ENCODE measurements at regions not wholly inside any gene's neighbourhood (a gene's known extent, or its start where the extent isn't known, plus 50 kb on each side); places are given as distances from the start of the nearest gene placed in this dataset.

DNA sequence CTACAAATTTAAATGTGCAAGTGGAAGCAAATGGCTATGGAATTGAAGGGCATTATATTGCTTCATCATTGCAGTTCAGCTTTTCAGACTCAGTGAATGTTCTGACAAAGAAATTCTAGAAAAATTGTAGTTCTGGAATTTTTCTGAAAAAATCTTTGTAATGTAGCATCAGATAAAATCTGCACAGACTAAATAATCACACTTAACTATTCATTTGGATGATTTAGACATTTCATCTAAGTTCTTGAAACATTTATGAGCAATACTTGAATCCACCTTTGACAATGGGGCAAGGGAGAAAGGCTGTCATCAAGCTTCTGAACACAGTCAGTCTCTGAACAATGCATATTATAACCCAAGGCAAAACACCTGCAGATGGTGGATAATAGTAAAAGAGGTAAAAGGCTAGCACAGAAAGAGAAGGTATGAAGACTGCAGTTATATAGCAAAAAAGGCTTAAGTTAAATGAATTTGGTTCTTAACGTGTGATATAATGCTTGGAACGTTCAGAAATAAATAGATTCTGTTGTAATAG is 1352.0 kb upstream of the NUDT12 start:
- Histone ChIP-seq H2AFZ (no peak overlapping the region), H3K4me2 (no peak overlapping the region), H3K36me3 (replicated peaks; ENCODE audit: insufficient read depth, low read depth) (no peaks in the 10 kb centered on the region), H3K27me3 (no peaks in the 10 kb centered on the region), H3K9me3 (ENCODE audit: low read depth) (no peaks in the 10 kb centered on the region), H3K9me2 (replicated peaks; ENCODE audit: insufficient read depth) (no peaks in the 10 kb centered on the region), H3K79me2 (no peaks in the 10 kb centered on the region), H3K27ac (no peak overlapping the region), H4K20me1 (ENCODE audit: insufficient read depth, poor library complexity, severe bottlenecking) (no peaks in the 10 kb centered on the region), H3K4me3 (no peak overlapping the region), H3K4me1 (ENCODE audit: insufficient read depth) (no peaks in the 10 kb centered on the region)
- WGBS (ENCODE audit: low lambda C conversion rate, missing lambda C conversion rate): 94% methylated on average over 2 of the region's 2 CpGs
- no peak for DNase-seq (ENCODE audit: low spot score)
- TF ChIP-seq EZH2 (IDR thresholded peaks at IDR 0.05; ENCODE audit: borderline replicate concordance) (no peak), EZH2phosphoT487 (IDR thresholded peaks at IDR 0.05; ENCODE audit: low read depth, severe bottlenecking, unreplicated experiment) (no peak)
- TF ChIP-seq, protein P1, sequence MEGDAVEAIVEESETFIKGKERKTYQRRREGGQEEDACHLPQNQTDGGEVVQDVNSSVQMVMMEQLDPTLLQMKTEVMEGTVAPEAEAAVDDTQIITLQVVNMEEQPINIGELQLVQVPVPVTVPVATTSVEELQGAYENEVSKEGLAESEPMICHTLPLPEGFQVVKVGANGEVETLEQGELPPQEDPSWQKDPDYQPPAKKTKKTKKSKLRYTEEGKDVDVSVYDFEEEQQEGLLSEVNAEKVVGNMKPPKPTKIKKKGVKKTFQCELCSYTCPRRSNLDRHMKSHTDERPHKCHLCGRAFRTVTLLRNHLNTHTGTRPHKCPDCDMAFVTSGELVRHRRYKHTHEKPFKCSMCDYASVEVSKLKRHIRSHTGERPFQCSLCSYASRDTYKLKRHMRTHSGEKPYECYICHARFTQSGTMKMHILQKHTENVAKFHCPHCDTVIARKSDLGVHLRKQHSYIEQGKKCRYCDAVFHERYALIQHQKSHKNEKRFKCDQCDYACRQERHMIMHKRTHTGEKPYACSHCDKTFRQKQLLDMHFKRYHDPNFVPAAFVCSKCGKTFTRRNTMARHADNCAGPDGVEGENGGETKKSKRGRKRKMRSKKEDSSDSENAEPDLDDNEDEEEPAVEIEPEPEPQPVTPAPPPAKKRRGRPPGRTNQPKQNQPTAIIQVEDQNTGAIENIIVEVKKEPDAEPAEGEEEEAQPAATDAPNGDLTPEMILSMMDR (IDR thresholded peaks at IDR 0.05; ENCODE audit: poor library complexity): no peak

DNA sequence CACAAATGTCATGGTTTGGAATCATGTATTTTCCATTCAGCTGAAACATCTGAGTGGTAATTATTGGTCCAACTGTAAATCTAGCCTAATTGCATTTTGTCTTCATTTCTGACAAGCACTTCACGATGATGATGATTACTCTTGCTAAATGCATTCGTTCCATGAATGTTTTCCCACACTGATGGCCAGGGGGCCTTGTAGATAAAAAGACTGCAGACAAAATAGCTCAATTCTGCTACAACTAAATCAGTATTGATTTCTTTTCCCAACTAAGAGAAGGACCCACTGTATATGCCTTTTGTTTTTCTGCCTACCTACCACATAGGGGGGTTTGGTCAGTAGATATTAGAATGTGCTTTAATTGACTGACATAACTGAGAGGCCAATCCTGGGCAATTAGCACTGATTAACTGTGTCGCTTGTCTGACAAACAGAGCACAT is 1351.3 kb upstream of the NUDT12 start:
- H2AFZ ChIP-seq: no peak overlapping the region
- H3K4me2 ChIP-seq: no peak overlapping the region
- H3K36me3 ChIP-seq (replicated peaks; ENCODE audit: insufficient read depth, low read depth): no peaks in the 10 kb centered on the region
- no peak overlapping the region for H3K4me3 ChIP-seq
- no peak overlapping the region for H3K27ac ChIP-seq
- no peaks in the 10 kb centered on the region for H3K27me3 ChIP-seq
- no peaks in the 10 kb centered on the region for H3K79me2 ChIP-seq
- H3K9me3 ChIP-seq (ENCODE audit: low read depth): no peaks in the 10 kb centered on the region
- WGBS (ENCODE audit: low lambda C conversion rate, missing lambda C conversion rate): 69% methylated on average over 3 of the region's 3 CpGs
- H4K20me1 ChIP-seq (ENCODE audit: insufficient read depth, poor library complexity, severe bottlenecking): no peaks in the 10 kb centered on the region
- TF ChIP-seq EZH2phosphoT487 (IDR thresholded peaks at IDR 0.05; ENCODE audit: low read depth, severe bottlenecking, unreplicated experiment) (no peak), EZH2 (IDR thresholded peaks at IDR 0.05; ENCODE audit: borderline replicate concordance) (no peak)
- TF ChIP-seq, protein P1 (IDR thresholded peaks at IDR 0.05; ENCODE audit: poor library complexity): no peak
- no peak for DNase-seq (ENCODE audit: low spot score)
- H3K4me1 ChIP-seq (ENCODE audit: insufficient read depth): no peaks in the 10 kb centered on the region
- no peaks in the 10 kb centered on the region for H3K9me2 ChIP-seq (replicated peaks; ENCODE audit: insufficient read depth)

DNA sequence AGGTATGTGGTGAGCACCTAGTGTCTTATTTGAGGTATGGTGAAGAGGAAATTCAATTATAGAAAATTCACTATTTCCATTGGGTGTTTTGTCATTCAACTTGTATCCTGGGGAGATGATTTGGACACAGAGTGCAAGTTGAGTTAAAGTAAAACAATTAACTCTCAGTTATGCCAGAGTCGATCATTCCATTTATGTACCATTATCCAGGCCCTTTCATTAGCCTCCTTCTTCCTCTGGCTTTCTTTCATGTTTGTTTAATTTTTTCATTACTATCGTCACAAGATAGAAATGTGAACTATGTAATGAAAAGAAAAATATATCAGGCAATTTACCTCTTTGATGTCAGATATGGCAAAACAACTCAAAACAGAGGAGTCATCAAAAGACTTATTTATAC is 1347.2 kb upstream of the NUDT12 start:
- no peak for DNase-seq (ENCODE audit: low spot score)
- Histone ChIP-seq H3K4me3 (no peak overlapping the region), H3K27ac (no peak overlapping the region), H3K27me3 (no peaks in the 10 kb centered on the region), H3K4me2 (no peak overlapping the region), H3K9me3 (ENCODE audit: low read depth) (no peaks in the 10 kb centered on the region), H4K20me1 (ENCODE audit: insufficient read depth, poor library complexity, severe bottlenecking) (no peaks in the 10 kb centered on the region), H2AFZ (no peak overlapping the region), H3K9me2 (replicated peaks; ENCODE audit: insufficient read depth) (no peaks in the 10 kb centered on the region), H3K36me3 (replicated peaks; ENCODE audit: insufficient read depth, low read depth) (no peaks in the 10 kb centered on the region), H3K4me1 (ENCODE audit: insufficient read depth) (no peaks in the 10 kb centered on the region), H3K79me2 (no peaks in the 10 kb centered on the region)
- no peak for TF ChIP-seq EZH2 (IDR thresholded peaks at IDR 0.05; ENCODE audit: borderline replicate concordance)
- 73% methylated on average over 2 of the region's 2 CpGs for WGBS (ENCODE audit: low lambda C conversion rate, missing lambda C conversion rate)

DNA sequence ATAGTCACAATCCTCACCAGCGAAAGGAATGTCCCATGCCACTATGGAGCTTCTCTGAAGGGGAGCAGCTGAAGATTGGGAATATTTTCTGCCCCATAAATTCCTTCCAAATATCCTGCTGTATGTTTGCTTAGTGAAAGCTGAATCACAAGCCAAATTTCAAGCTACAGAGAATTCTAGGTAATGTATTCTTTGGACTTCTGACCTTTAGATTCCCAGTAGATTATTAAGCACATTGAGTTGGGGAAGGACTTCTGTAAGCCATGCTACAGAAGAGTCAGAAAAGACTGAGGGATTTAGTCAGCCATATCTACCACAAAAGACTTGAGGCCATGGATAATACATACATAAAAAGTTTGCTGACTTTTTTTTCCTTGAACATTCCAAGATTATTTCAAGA is 1342.0 kb upstream of the NUDT12 start:
- H3K4me3 ChIP-seq: no peak overlapping the region
- no peaks in the 10 kb centered on the region for H3K9me3 ChIP-seq (ENCODE audit: low read depth)
- H3K9me2 ChIP-seq (replicated peaks; ENCODE audit: insufficient read depth): no peaks in the 10 kb centered on the region
- no peaks in the 10 kb centered on the region for H3K36me3 ChIP-seq (replicated peaks; ENCODE audit: insufficient read depth, low read depth)
- 92% methylated on average over 1 of the region's 1 CpG for WGBS (ENCODE audit: low lambda C conversion rate, missing lambda C conversion rate)
- no peaks in the 10 kb centered on the region for H4K20me1 ChIP-seq (ENCODE audit: insufficient read depth, poor library complexity, severe bottlenecking)
- H3K4me2 ChIP-seq: no peak overlapping the region
- TF ChIP-seq, protein P1 (IDR thresholded peaks at IDR 0.05; ENCODE audit: poor library complexity): no peak
- no peak for TF ChIP-seq EZH2phosphoT487 (IDR thresholded peaks at IDR 0.05; ENCODE audit: low read depth, severe bottlenecking, unreplicated experiment)
- TF ChIP-seq EZH2 (IDR thresholded peaks at IDR 0.05; ENCODE audit: borderline replicate concordance): no peak
- no peaks in the 10 kb centered on the region for H3K4me1 ChIP-seq (ENCODE audit: insufficient read depth)
- H3K27ac ChIP-seq: no peak overlapping the region
- DNase-seq (ENCODE audit: low spot score): no peak
- no peaks in the 10 kb centered on the region for H3K79me2 ChIP-seq
- no peak overlapping the region for H2AFZ ChIP-seq
- H3K27me3 ChIP-seq: no peaks in the 10 kb centered on the region
